GOT3 (cell line): ENCODE measurements at regions not wholly inside any gene's neighbourhood (a gene's known extent, or its start where the extent isn't known, plus 50 kb on each side); places are given as distances from the start of the nearest gene placed in this dataset.
"Not testable (repeated sequence)": the region's sequence is repeated elsewhere in the genome, so short reads cannot be mapped to it uniquely, and the experiment has no call there.

Experiments
- DNase-seq: peaks from one replicate; lab custom pipeline; 2025; ENCODE audit warnings: mixed read lengths; lab: John Stamatoyannopoulos, UW

- DNase-seq = no peak
Observed at GRCh38 chr4:23958749-23959148, 68.9 kb upstream of the PPARGC1A start.

- no peak for DNase-seq
Observed at GRCh38 chr4:23957465-23957864, 67.6 kb upstream of the PPARGC1A start.

- no peak for DNase-seq
Observed at GRCh38 chr4:23956601-23957364, 66.9 kb upstream of the PPARGC1A start.

GRCh38 chr4:23952258-23952657, 62.4 kb upstream of the PPARGC1A start:
- no peak for DNase-seq

- DNase-seq = no peak
Observed at GRCh38 chr4:23947826-23948225, 58.0 kb upstream of the PPARGC1A start.

GRCh38 chr4:23946299-23946698, 56.5 kb upstream of the PPARGC1A start:
- no peak for DNase-seq

- DNase-seq = no peak
Observed at GRCh38 chr4:23945451-23946017, 55.7 kb upstream of the PPARGC1A start.

- DNase-seq = not testable (repeated sequence)
Observed at GRCh38 chr4:23944556-23944955, 54.7 kb upstream of the PPARGC1A start.

- no peak for DNase-seq
Observed at GRCh38 chr4:23943478-23943877, 53.6 kb upstream of the PPARGC1A start.

- DNase-seq = no peak
Observed at GRCh38 chr4:23942471-23942870, 52.6 kb upstream of the PPARGC1A start.
